ENCODE measurements at regions not wholly inside any gene's neighbourhood (a gene's known extent, or its start where the extent isn't known, plus 50 kb on each side); places are given as distances from the start of the nearest gene placed in this dataset.

GRCh38 chr18:8462651-8463185 is 146.5 kb upstream of the RAB12 start:
- Histone ChIP-seq H3K27me3 (ENCODE audit: insufficient read depth, low read length, poor library complexity, severe bottlenecking) (no peaks in the 10 kb centered on the region), H3K4me1 (ENCODE audit: insufficient read depth, low read length, poor library complexity, severe bottlenecking) (no peaks in the 10 kb centered on the region), H3K9me2 (replicated peaks; ENCODE audit: low read depth, low read length) (no peaks in the 10 kb centered on the region), H3K79me2 (ENCODE audit: insufficient read depth, low read length) (no peaks in the 10 kb centered on the region), H2AFZ (ENCODE audit: low read length) (no peak overlapping the region), H3K4me2 (ENCODE audit: low read depth, low read length, poor library complexity, severe bottlenecking) (no peak overlapping the region), H3K9ac (ENCODE audit: low read depth, low read length, poor library complexity, severe bottlenecking) (no peak overlapping the region), H4K20me1 (ENCODE audit: insufficient read depth, low read length, poor library complexity, severe bottlenecking) (no peaks in the 10 kb centered on the region), H3K9me3 (ENCODE audit: insufficient read depth, low read depth, low read length) (no peaks in the 10 kb centered on the region; the same call in 1 of the 2 replicates), H3K36me3 (ENCODE audit: insufficient read depth, low read length) (no peaks in the 10 kb centered on the region), H3F3A (ENCODE audit: low read depth) (no peaks in the 10 kb centered on the region), H3K4me3 (ENCODE audit: low read length, poor library complexity, severe bottlenecking) (no peak overlapping the region)
- TF ChIP-seq EZH2phosphoT487 (IDR thresholded peaks at IDR 0.05; ENCODE audit: borderline replicate concordance) (no peak), CTCF (conservative IDR thresholded peaks at IDR 0.05; ENCODE audit: low read length) (no peak)

- Histone ChIP-seq H3K36me3 (ENCODE audit: insufficient read depth, low read length) (no peaks in the 10 kb centered on the region), H3K9me2 (replicated peaks; ENCODE audit: low read depth, low read length) (no peaks in the 10 kb centered on the region), H3K79me2 (ENCODE audit: insufficient read depth, low read length) (no peaks in the 10 kb centered on the region), H3K9ac (ENCODE audit: low read depth, low read length, poor library complexity, severe bottlenecking) (no peak overlapping the region), H3K4me3 (ENCODE audit: low read length, poor library complexity, severe bottlenecking) (no peak overlapping the region), H3K9me3 (ENCODE audit: insufficient read depth, low read depth, low read length) (no peaks in the 10 kb centered on the region; the same call in 1 of the 2 replicates), H3K4me2 (ENCODE audit: low read depth, low read length, poor library complexity, severe bottlenecking) (no peak overlapping the region), H3K27me3 (ENCODE audit: insufficient read depth, low read length, poor library complexity, severe bottlenecking) (no peaks in the 10 kb centered on the region), H4K20me1 (ENCODE audit: insufficient read depth, low read length, poor library complexity, severe bottlenecking) (no peaks in the 10 kb centered on the region), H3F3A (ENCODE audit: low read depth) (no peaks in the 10 kb centered on the region), H2AFZ (ENCODE audit: low read length) (no peak overlapping the region), H3K4me1 (ENCODE audit: insufficient read depth, low read length, poor library complexity, severe bottlenecking) (no peaks in the 10 kb centered on the region)
- TF ChIP-seq EZH2phosphoT487 (IDR thresholded peaks at IDR 0.05; ENCODE audit: borderline replicate concordance) (no peak), CTCF (conservative IDR thresholded peaks at IDR 0.05; ENCODE audit: low read length) (no peak)
These were observed 145.4 kb upstream of the RAB12 start for GRCh38 chr18:8463791-8464190.

- Histone ChIP-seq H3K9ac (ENCODE audit: low read depth, low read length, poor library complexity, severe bottlenecking) (no peak overlapping the region), H3K4me1 (ENCODE audit: insufficient read depth, low read length, poor library complexity, severe bottlenecking) (no peaks in the 10 kb centered on the region), H3K4me3 (ENCODE audit: low read length, poor library complexity, severe bottlenecking) (no peak overlapping the region), H4K20me1 (ENCODE audit: insufficient read depth, low read length, poor library complexity, severe bottlenecking) (no peaks in the 10 kb centered on the region), H3K79me2 (ENCODE audit: insufficient read depth, low read length) (no peaks in the 10 kb centered on the region), H3K36me3 (ENCODE audit: insufficient read depth, low read length) (no peaks in the 10 kb centered on the region), H3K9me2 (replicated peaks; ENCODE audit: low read depth, low read length) (no peaks in the 10 kb centered on the region), H3K27me3 (ENCODE audit: insufficient read depth, low read length, poor library complexity, severe bottlenecking) (no peaks in the 10 kb centered on the region), H3K9me3 (ENCODE audit: insufficient read depth, low read depth, low read length) (no peaks in the 10 kb centered on the region), H3F3A (ENCODE audit: low read depth) (no peaks in the 10 kb centered on the region), H2AFZ (ENCODE audit: low read length) (no peak overlapping the region), H3K4me2 (ENCODE audit: low read depth, low read length, poor library complexity, severe bottlenecking) (no peak overlapping the region)
- TF ChIP-seq CTCF (conservative IDR thresholded peaks at IDR 0.05; ENCODE audit: low read length) (no peak), EZH2phosphoT487 (IDR thresholded peaks at IDR 0.05; ENCODE audit: borderline replicate concordance) (no peak)
These were observed 141.0 kb upstream of the RAB12 start for GRCh38 chr18:8468191-8468590.
